PC-9 (cell line): ENCODE measurements at regions not wholly inside any gene's neighbourhood (a gene's known extent, or its start where the extent isn't known, plus 50 kb on each side); places are given as distances from the start of the nearest gene placed in this dataset.

Source experiments
- BruUV-seq: library from RNA; stranded (reverse); fragments of 400-500 nt; replicated peaks from 2 replicates; lab custom pipeline; 2021; lab: Mats Ljungman, UMichigan
- CTCF ChIA-PET: fragments of 300-600 bp; sonication (Branson Sonifier 250); formaldehyde crosslinking; loops from one replicate; lab custom pipeline; 2022; ENCODE audit warnings: antibody characterized with exemption; lab: Charles Lee
- POLR2A ChIA-PET: fragments of 300-600 bp; sonication (Branson Sonifier 250); formaldehyde crosslinking; loops from one replicate; lab custom pipeline; 2022; ENCODE audit warnings: antibody characterized with exemption; ENCODE audit not compliant: unreplicated experiment; lab: Charles Lee
- DNase-seq, 2 experiments: peaks; one replicate each; pipeline versions ENCODE4 v3.0.0 to v3.0.0-alpha.2; 2015 to 2022; ENCODE audit warnings: mixed read lengths in 1 of 2
- H2AFZ ChIP-seq: fragments of 200-600 bp; sonication (generic); 2 replicates; pipeline ENCODE4 v1.8.1; 2017; ENCODE audit warnings: antibody characterized with exemption
- H3F3A ChIP-seq: fragments of 200-600 bp; sonication (generic); 2 replicates; pipeline ENCODE4 v1.8.1; 2017; ENCODE audit warnings: antibody characterized with exemption, mild to moderate bottlenecking, low read depth; ENCODE audit not compliant: insufficient read depth
- H3K27ac ChIP-seq: fragments of 200-600 bp; sonication (generic); 2 replicates; pipeline ENCODE4 v1.6.1; 2016; ENCODE audit warnings: mixed run types
- H3K27me3 ChIP-seq: fragments of 200-600 bp; sonication (generic); 2 replicates; pipeline ENCODE4 v1.6.1; 2016; ENCODE audit warnings: low read depth, mixed run types; ENCODE audit not compliant: insufficient read depth
- H3K36me3 ChIP-seq: fragments of 200-600 bp; sonication (generic); 2 replicates; pipeline ENCODE4 v1.6.1; 2016; ENCODE audit warnings: low read depth, mixed run types
- H3K4me1 ChIP-seq: fragments of 200-600 bp; sonication (generic); replicated peaks from 2 replicates; pipeline ENCODE4 v1.6.1; 2016; ENCODE audit warnings: mixed run types; ENCODE audit not compliant: insufficient read depth
- H3K4me2 ChIP-seq: fragments of 200-600 bp; sonication (generic); 2 replicates; pipeline ENCODE4 v1.6.1; 2017; ENCODE audit warnings: mixed run types
- H3K4me3 ChIP-seq: fragments of 200-600 bp; sonication (generic); 2 replicates; pipeline ENCODE4 v1.6.1; 2016; ENCODE audit warnings: mixed run types
- H3K79me2 ChIP-seq: fragments of 200-600 bp; sonication (generic); 2 replicates; pipeline ENCODE4 v1.6.1; 2017; ENCODE audit warnings: low read depth, mixed run types
- H3K9me2 ChIP-seq: fragments of 200-600 bp; sonication (generic); 2 replicates; pipeline ENCODE4 v1.8.1; 2017; ENCODE audit warnings: mild to moderate bottlenecking; ENCODE audit not compliant: insufficient read depth
- H3K9me3 ChIP-seq: fragments of 200-600 bp; sonication (generic); 2 replicates; pipeline ENCODE4 v1.8.1; 2016; ENCODE audit warnings: low read depth; ENCODE audit not compliant: insufficient read depth
- H4K20me1 ChIP-seq: fragments of 200-600 bp; sonication (generic); 2 replicates; pipeline ENCODE4 v1.8.1; 2017; ENCODE audit not compliant: insufficient read depth
- EZH2 ChIP-seq: fragments of 200-600 bp; sonication (generic); IDR thresholded peaks from 2 replicates; pipeline ENCODE4 v1.8.0; 2017; ENCODE audit warnings: antibody characterized with exemption, low read depth
- intact Hi-C: fragments of 100-400 bp; cut with micrococcal nuclease; formaldehyde crosslinking; loops from one replicate; pipeline ENCODE4 v1.10.0; 2022; ENCODE audit not compliant: unreplicated experiment
- TF ChIP-seq, protein P1 (sequence below): fragments of 200-600 bp; sonication (generic); conservative IDR thresholded peaks from 2 replicates; pipeline ENCODE4 v1.6.1; 2017; ENCODE audit warnings: mixed run types, antibody characterized with exemption, mild to moderate bottlenecking, moderate library complexity

DNA sequence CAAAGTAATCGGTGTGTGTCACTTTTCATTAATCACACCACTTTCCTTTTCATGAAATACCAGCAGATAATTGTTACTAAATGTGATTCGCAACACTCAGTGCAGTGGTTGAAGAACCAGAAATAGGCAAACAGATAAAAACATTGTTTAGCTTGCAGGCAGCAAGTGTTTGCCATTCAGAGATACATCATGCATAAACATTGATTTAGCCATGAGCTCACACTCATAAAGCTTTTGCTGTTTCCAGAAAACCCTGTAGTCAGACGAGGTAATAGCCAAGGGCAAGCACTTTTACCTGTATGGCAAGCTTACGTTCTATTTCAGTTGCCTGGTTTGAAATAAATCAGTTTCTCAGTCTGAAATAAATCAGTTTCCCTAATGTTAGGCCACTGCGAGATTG is 542.0 kb upstream of the TENM3 start:
- TF ChIP-seq, protein P1, sequence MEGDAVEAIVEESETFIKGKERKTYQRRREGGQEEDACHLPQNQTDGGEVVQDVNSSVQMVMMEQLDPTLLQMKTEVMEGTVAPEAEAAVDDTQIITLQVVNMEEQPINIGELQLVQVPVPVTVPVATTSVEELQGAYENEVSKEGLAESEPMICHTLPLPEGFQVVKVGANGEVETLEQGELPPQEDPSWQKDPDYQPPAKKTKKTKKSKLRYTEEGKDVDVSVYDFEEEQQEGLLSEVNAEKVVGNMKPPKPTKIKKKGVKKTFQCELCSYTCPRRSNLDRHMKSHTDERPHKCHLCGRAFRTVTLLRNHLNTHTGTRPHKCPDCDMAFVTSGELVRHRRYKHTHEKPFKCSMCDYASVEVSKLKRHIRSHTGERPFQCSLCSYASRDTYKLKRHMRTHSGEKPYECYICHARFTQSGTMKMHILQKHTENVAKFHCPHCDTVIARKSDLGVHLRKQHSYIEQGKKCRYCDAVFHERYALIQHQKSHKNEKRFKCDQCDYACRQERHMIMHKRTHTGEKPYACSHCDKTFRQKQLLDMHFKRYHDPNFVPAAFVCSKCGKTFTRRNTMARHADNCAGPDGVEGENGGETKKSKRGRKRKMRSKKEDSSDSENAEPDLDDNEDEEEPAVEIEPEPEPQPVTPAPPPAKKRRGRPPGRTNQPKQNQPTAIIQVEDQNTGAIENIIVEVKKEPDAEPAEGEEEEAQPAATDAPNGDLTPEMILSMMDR, result no peak
- no peak for TF ChIP-seq EZH2
- no TSS peak for BruUV-seq
- Histone ChIP-seq H3F3A (no peaks in the 10 kb centered on the region), H3K4me2 (no peak overlapping the region), H3K4me1 (no peaks in the 10 kb centered on the region), H3K9me3 (no peaks in the 10 kb centered on the region), H3K9me2 (no peaks in the 10 kb centered on the region), H2AFZ (no peak overlapping the region), H3K79me2 (no peaks in the 10 kb centered on the region), H3K27ac (no peak overlapping the region), H3K27me3 (peaks cover 9% of the 10 kb centered on the region; the same call in 1 of the 2 replicates), H4K20me1 (no peaks in the 10 kb centered on the region), H3K4me3 (no peak overlapping the region), H3K36me3 (no peaks in the 10 kb centered on the region)
- intact Hi-C loops, result no loop called here
- CTCF ChIA-PET, result no interaction called here
- POLR2A ChIA-PET, result no interaction called here
- no peak for DNase-seq

DNA sequence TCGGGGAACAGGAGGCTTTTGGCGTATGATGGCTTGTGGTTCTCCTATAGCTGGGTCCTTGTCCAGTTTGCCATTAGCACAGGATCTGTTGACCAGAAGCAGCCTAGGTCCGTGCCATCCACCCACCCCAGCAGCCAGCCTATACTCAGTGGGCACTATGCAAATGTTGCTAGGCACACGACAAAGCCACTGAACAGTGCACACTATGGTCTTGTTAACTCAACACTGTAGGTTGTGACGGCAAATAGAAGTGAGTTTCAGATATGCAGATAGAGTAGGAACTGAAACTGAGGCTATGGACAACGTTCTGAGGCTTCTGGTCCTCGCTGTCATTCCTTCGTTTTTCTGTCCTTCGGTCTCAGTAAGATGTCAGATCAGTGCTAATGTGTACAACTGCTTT is 541.3 kb upstream of the TENM3 start:
- intact Hi-C loops, result no loop called here
- no TSS peak for BruUV-seq
- Histone ChIP-seq H4K20me1 (no peaks in the 10 kb centered on the region), H3K27ac (no peak overlapping the region), H3K9me3 (no peaks in the 10 kb centered on the region), H3K9me2 (no peaks in the 10 kb centered on the region), H3K27me3 (peaks cover 3% of the 10 kb centered on the region; the same call in 1 of the 2 replicates), H3K4me3 (no peak overlapping the region), H3F3A (no peaks in the 10 kb centered on the region), H3K4me2 (no peak overlapping the region), H3K4me1 (no peaks in the 10 kb centered on the region), H3K79me2 (no peaks in the 10 kb centered on the region), H3K36me3 (no peaks in the 10 kb centered on the region), H2AFZ (no peak overlapping the region)
- POLR2A ChIA-PET, result no interaction called here
- TF ChIP-seq EZH2, result no peak
- TF ChIP-seq, protein P1, result no peak
- CTCF ChIA-PET, result no interaction called here
- no peak for DNase-seq

DNA sequence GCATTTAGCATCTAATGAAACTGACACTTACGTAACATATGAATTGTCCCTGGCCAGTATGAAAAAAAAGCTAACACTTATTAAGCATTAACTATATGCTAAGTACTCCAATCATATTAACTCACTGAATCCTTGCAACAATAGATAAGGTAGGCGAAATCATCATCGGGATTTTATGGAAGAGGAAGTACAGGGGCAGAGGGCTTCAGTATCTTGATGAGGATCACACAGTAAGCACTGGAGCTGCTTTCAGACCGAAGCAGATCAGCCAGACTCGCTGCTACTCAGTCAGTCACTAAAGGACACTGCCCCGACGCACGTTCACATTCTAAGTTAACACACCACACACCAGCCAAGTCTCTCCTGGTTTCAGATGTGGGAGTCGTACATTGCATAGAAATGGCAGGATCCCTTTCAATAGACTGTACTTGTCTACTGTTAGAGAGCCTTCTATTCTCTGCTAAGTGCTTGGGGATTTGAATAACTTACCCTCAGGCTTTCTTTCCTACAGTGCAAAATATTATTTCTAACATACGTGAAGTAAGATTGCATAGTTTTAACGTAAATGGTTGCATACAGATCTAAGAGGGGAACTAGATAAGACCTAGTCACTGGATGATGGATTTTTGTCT is 540.2 kb upstream of the TENM3 start:
- DNase-seq, result no peak
- H4K20me1 ChIP-seq, result no peaks in the 10 kb centered on the region
- intact Hi-C loops, result no loop called here
- BruUV-seq, result no TSS peak
- H2AFZ ChIP-seq, result no peak overlapping the region
- TF ChIP-seq, protein P1, result no peak
- no peak for TF ChIP-seq EZH2
- H3K4me2 ChIP-seq, result no peak overlapping the region
- H3K9me3 ChIP-seq, result no peaks in the 10 kb centered on the region
- POLR2A ChIA-PET, result no interaction called here
- H3K4me1 ChIP-seq, result no peaks in the 10 kb centered on the region
- H3F3A ChIP-seq, result no peaks in the 10 kb centered on the region
- CTCF ChIA-PET, result no interaction called here
- H3K79me2 ChIP-seq, result no peaks in the 10 kb centered on the region
- H3K9me2 ChIP-seq, result no peaks in the 10 kb centered on the region
- H3K36me3 ChIP-seq, result no peaks in the 10 kb centered on the region
- H3K27ac ChIP-seq, result no peak overlapping the region
- H3K27me3 ChIP-seq, result no peaks in the 10 kb centered on the region
- H3K4me3 ChIP-seq, result no peak overlapping the region
